Nephron (organoid): ENCODE measurements at regions not wholly inside any gene's neighbourhood (a gene's known extent, or its start where the extent isn't known, plus 50 kb on each side); places are given as distances from the start of the nearest gene placed in this dataset.
A peak's percentile ranks its signal among the peaks of the same experiment; 100 is the strongest.

Experiments used
- H3K27ac Mint-ChIP-seq, 3 experiments: 2 replicates each; pipeline ENCODE4 v1.8.0; 2020; ENCODE audit warnings: mixed read lengths in 3 of 3, mild to moderate bottlenecking in 2 of 3, moderate library complexity in 1 of 3
- H3K27me3 Mint-ChIP-seq: 2 replicates; pipeline ENCODE4 v1.8.0; 2021; ENCODE audit warnings: low read depth, mild to moderate bottlenecking, moderate library complexity, mixed read lengths
- H3K36me3 Mint-ChIP-seq: 2 replicates; pipeline ENCODE4 v1.8.0; 2020; ENCODE audit warnings: low read depth, mixed read lengths
- H3K4me1 Mint-ChIP-seq: 2 replicates; pipeline ENCODE4 v1.8.0; 2020; ENCODE audit warnings: mixed read lengths
- H3K4me3 Mint-ChIP-seq, 3 experiments: 2 replicates each; pipeline ENCODE4 v1.8.0; 2020; ENCODE audit warnings: mild to moderate bottlenecking in 3 of 3, mixed read lengths in 3 of 3, moderate library complexity in 2 of 3
- H3K9me3 Mint-ChIP-seq: 2 replicates; pipeline ENCODE4 v1.8.0; 2020; ENCODE audit warnings: mixed read lengths
- TF ChIP-seq, protein P1 (sequence below), 3 experiments: fragments of 200-600 bp; sonication (generic); IDR thresholded peaks; one replicate each; pipeline ENCODE4 v1.5.0; 2021; ENCODE audit warnings: antibody characterized with exemption in 3 of 3; ENCODE audit not compliant: unreplicated experiment in 3 of 3

DNA sequence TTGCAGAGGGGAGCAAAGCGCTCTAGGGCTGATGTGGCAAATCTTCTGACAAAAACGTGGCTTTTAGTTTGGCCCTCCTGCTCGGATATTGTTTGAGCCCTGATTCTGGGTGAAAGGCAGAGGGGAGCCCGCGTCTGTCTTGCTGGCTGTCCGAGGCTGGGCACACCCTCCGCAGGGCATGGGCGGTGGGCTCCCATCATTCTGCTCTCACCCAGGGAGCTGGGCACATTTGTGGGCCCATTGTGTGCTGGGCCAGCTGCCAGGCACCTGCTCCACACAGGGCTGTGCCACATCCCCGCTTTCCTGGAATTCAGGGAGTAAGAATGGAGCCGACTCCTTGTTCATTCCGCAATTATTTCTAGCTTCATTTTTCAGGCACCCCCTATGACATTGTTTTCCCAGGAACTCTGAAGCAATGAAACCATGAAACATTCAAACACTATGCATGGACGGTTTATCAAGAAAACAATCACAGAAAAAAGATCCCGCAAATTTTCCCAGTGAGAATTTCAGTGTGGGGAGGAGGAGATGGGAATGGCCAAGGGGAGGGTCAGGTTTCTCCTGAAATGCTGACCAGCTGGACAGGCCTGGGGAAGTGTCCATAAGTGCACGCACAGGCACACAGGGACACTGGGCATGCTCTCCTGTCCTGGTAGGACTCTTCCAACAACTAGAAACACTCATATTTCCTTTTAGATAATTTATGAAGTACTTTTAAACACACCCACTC, 341.1 kb downstream of the CXCL12 start:
- Mint-ChIP-seq H3K36me3 (no peaks in the 10 kb centered on the region), H3K9me3 (peaks cover 14% of the 10 kb centered on the region), H3K27me3 (peaks cover 9% of the 10 kb centered on the region), H3K4me1 (peaks cover 44% of the 10 kb centered on the region), H3K27ac (peak overlapping the region; percentile 74 to 93 (median 86)), H3K4me3 (peak overlapping the region in 2 of 3 experiments; percentile 25 to 31)
- TF ChIP-seq, protein P1, sequence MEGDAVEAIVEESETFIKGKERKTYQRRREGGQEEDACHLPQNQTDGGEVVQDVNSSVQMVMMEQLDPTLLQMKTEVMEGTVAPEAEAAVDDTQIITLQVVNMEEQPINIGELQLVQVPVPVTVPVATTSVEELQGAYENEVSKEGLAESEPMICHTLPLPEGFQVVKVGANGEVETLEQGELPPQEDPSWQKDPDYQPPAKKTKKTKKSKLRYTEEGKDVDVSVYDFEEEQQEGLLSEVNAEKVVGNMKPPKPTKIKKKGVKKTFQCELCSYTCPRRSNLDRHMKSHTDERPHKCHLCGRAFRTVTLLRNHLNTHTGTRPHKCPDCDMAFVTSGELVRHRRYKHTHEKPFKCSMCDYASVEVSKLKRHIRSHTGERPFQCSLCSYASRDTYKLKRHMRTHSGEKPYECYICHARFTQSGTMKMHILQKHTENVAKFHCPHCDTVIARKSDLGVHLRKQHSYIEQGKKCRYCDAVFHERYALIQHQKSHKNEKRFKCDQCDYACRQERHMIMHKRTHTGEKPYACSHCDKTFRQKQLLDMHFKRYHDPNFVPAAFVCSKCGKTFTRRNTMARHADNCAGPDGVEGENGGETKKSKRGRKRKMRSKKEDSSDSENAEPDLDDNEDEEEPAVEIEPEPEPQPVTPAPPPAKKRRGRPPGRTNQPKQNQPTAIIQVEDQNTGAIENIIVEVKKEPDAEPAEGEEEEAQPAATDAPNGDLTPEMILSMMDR (IDR thresholded peaks at IDR 0.05; ENCODE audit: unreplicated experiment in 3 of 3), result no peak

DNA sequence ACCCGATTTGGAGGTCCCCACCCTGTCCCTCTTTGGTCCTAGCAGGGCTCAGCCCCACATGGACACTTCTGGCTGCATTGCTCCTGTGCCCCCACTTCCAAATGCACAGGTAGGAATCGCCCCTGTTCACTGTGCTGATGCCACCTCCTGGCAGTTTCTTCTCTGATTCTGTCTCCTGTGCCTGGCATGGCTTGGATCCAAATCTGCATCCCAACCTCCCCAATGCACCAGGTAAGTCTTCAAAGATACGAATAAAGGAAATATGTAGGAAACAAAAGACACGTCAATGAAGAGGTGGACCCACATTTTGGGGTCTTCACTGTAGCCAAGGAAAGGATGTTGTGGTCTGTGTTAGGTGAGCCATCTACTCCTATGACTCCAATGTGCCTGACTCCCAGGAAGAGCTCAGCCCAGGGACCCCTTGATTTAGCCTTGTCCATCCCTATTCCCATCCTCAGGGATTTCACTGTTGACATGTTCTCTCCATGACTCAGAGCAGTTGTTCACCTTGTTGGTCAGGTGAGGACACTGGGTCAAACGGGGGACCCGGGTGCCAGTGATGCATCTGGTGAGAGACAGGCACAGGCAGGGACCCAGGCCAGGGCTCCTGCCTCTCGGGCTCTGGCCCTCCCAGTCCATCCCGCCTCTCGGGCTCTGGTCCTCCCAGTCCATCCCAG, 341.8 kb downstream of the CXCL12 start:
- Mint-ChIP-seq H3K27me3 (peaks cover 9% of the 10 kb centered on the region), H3K9me3 (peaks cover 14% of the 10 kb centered on the region), H3K36me3 (no peaks in the 10 kb centered on the region), H3K4me3 (no peak overlapping the region), H3K27ac (no peak overlapping the region), H3K4me1 (peaks cover 42% of the 10 kb centered on the region)
- TF ChIP-seq, protein P1 (IDR thresholded peaks at IDR 0.05; ENCODE audit: unreplicated experiment in 3 of 3), result no peak

DNA sequence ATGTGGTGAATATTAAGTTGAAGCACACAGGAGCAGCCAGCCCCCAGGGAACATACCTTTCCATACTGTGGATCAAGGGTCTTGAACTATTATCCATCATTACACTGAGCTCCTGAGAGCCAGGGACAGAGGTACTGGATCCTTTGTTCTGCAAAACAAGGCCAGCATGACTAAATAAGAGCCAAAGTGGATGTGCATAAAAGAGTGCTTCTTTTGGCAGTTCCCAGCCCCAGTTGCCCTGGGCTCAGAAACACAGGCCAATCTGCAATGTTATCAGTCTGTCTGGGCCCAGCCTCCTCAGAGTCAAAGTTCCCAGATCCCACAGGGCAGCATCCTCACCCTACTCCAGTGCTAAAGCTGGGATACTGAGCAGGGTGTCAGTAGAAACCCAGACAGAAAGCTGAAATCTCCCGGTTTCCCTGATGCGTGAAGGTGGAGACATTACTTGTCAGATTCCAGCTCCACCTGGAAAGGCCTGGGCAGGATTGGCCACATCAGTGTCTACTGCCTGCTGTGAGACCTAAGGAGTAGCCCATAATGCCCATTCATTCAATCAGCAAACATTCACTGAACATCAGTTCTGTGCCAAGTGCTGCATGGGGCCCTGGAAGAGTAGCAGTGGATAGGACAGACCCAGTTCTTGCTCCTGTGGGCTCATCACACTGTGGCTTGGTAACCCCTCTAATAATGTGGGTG, 342.7 kb downstream of the CXCL12 start:
- TF ChIP-seq, protein P1 (IDR thresholded peaks at IDR 0.05; ENCODE audit: unreplicated experiment in 3 of 3), result no peak
- Mint-ChIP-seq H3K4me3 (no peak overlapping the region), H3K36me3 (no peaks in the 10 kb centered on the region), H3K27me3 (peaks cover 6% of the 10 kb centered on the region), H3K4me1 (peaks cover 34% of the 10 kb centered on the region), H3K27ac (no peak overlapping the region), H3K9me3 (peaks cover 14% of the 10 kb centered on the region)

DNA sequence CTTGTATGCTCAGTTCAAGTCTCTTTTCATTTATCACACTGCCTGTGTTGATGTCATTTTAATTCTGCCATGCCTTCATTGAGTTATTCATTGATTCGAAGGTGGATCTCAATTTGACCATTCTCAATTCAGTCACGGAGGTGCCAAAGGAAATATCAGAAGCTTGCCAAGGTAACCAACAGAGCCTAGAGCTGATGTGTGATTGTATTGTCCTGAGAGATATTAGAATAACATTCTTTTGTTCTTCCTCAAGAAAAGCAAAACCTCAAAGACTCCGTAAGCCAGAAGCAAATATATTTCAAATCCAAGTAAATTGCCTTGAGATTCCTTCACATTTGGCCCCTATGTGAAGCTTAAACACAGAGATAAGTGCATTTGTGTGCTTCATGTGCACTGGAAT, 345.3 kb downstream of the CXCL12 start:
- Mint-ChIP-seq H3K27ac (no peak overlapping the region), H3K9me3 (peaks cover 14% of the 10 kb centered on the region), H3K36me3 (no peaks in the 10 kb centered on the region), H3K4me1 (peaks cover 9% of the 10 kb centered on the region), H3K27me3 (peaks cover 5% of the 10 kb centered on the region), H3K4me3 (no peak overlapping the region)
- TF ChIP-seq, protein P1 (IDR thresholded peaks at IDR 0.05; ENCODE audit: unreplicated experiment in 3 of 3), result no peak

DNA sequence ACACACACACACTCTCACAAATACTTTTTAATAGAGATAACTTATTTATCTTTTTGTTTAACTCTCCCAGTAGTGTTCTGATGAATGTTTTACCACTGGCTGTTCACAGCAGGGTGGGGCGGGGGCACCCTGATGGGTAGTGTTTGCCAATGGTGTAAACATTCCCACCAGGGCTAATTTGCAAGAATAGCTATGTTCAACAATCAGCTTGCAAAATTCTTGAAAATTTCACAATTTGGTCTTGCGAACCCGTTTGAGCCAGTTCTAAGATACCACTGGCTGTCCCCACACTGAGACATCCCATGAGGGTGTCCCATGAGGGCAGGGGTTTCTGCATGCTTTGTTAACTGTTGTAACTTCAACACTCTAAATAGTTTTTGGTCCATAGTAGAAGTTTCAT, 348.5 kb downstream of the CXCL12 start:
- Mint-ChIP-seq H3K27me3 (no peaks in the 10 kb centered on the region), H3K27ac (no peak overlapping the region), H3K36me3 (no peaks in the 10 kb centered on the region), H3K4me3 (no peak overlapping the region), H3K4me1 (peaks cover 25% of the 10 kb centered on the region), H3K9me3 (peaks cover 12% of the 10 kb centered on the region)
- TF ChIP-seq, protein P1 (IDR thresholded peaks at IDR 0.05; ENCODE audit: unreplicated experiment in 3 of 3), result no peak
